Activated naive CD8-positive, alpha-beta T cell treated with anti-CD3 and anti-CD28 coated beads, Interleukin-2, amount 10 ng/mL, durations not matched to agents 7 days and 5 days (primary cell): ENCODE measurements at regions not wholly inside any gene's neighbourhood (a gene's known extent, or its start where the extent isn't known, plus 50 kb on each side); places are given as distances from the start of the nearest gene placed in this dataset.
"Not testable (repeated sequence)": the region's sequence is repeated elsewhere in the genome, so short reads cannot be mapped to it uniquely, and the experiment has no call there.

Experiments used
- ATAC-seq: fragments of 150-1000 bp; cut with Tn5 transposase; one replicate; pipeline ENCODE4 v1.10.0; 2021; ENCODE audit warnings: low read depth, moderate library complexity
- POLR2A ChIA-PET: fragments of 350-600 bp; sonication (Branson Sonifier 250); formaldehyde crosslinking; loops from one replicate; lab custom pipeline; 2021; ENCODE audit warnings: antibody characterized with exemption; lab: Charles Lee
- DNase-seq: peaks from one replicate; pipeline ENCODE4 v3.0.0; 2021
- H3K27ac Mint-ChIP-seq: one replicate; pipeline ENCODE4 v1.8.0; 2022; ENCODE audit warnings: mild to moderate bottlenecking, mixed read lengths
- H3K27me3 Mint-ChIP-seq: one replicate; pipeline ENCODE4 v1.8.0; 2022; ENCODE audit warnings: mild to moderate bottlenecking, moderate library complexity, mixed read lengths
- H3K36me3 Mint-ChIP-seq: one replicate; pipeline ENCODE4 v1.8.0; 2021; ENCODE audit warnings: mild to moderate bottlenecking, mixed read lengths
- H3K4me1 Mint-ChIP-seq: one replicate; pipeline ENCODE4 v1.8.0; 2021; ENCODE audit warnings: mixed read lengths
- H3K4me3 Mint-ChIP-seq: one replicate; pipeline ENCODE4 v1.8.0; 2022; ENCODE audit warnings: mild to moderate bottlenecking, moderate library complexity, mixed read lengths
- H3K9me3 Mint-ChIP-seq: one replicate; pipeline ENCODE4 v1.8.0; 2021; ENCODE audit warnings: mixed read lengths

DNA sequence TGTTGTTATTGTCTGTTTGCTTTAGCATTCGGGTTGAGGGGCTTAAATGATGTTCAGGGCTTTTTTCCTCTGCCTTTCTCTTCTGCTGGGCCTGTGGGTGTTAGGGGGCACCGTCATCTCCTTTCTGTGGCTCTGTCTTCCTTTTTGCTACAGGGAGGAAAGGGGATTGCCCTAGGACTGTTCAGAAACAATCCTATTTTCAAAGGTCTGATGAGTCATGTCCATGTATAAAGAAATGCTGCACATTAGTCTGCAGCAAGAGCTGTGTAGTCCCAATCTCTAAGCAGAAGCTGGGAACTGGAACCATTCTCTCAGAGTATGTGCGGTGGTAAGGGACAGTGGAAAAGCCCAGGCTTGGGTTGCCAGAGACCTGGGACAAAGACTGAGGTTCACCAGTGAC is 462.3 kb downstream of the OMA1 start:
- no peak for ATAC-seq
- H3K4me3 Mint-ChIP-seq, result no peak overlapping the region
- no peak overlapping the region for H3K27ac Mint-ChIP-seq
- DNase-seq, result no peak
- H3K36me3 Mint-ChIP-seq, result no peaks in the 10 kb centered on the region
- H3K27me3 Mint-ChIP-seq, result peaks cover 3% of the 10 kb centered on the region
- H3K4me1 Mint-ChIP-seq, result no peaks in the 10 kb centered on the region
- POLR2A ChIA-PET, result no interaction called here
- no peaks in the 10 kb centered on the region for H3K9me3 Mint-ChIP-seq

DNA sequence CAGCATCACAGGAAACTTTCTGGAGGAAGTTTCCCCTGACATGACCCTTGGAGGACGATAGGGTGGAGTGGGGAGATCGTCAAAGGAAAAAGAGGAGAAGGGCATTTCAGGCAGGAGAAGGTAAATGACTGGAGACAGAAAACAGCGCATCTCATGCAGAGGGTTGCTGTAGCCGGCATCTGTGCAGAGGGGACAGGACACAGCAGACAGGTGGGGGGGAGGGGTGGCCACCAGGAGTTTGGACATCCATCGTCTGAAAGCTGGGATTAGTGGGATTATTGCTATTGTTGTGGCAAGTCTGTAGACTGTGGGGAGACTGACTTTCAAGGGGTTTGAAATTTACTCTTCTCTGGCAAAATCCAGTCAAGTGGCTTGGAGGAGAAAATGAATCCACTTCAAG is 463.9 kb downstream of the OMA1 start:
- DNase-seq, result no peak
- POLR2A ChIA-PET, result no interaction called here
- peaks cover 1% of the 10 kb centered on the region for H3K9me3 Mint-ChIP-seq
- H3K27ac Mint-ChIP-seq, result no peak overlapping the region
- H3K4me3 Mint-ChIP-seq, result no peak overlapping the region
- H3K27me3 Mint-ChIP-seq, result peaks cover 3% of the 10 kb centered on the region
- H3K36me3 Mint-ChIP-seq, result no peaks in the 10 kb centered on the region
- no peaks in the 10 kb centered on the region for H3K4me1 Mint-ChIP-seq
- no peak for ATAC-seq

DNA sequence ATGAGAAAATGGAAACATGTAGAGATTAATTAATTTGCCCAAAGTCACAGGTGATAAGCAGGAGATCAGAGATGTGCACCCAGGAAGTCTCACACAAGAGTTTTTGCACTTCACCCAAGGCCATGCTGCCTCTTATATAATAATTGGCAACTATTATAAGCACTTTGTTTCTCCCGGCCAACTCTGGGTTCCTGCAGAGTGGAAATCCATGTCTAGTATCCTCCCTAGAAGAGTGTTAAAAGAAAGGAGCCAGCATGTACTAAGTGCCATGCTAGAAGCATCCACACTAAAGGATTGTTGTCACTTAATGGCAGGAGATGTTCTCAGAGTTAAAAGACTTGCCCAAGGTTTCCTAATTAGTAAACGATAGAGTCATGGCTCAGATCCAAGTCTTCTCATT is 470.3 kb downstream of the OMA1 start:
- no peak for DNase-seq
- no peak for ATAC-seq
- peaks cover 1% of the 10 kb centered on the region for H3K9me3 Mint-ChIP-seq
- no peak overlapping the region for H3K27ac Mint-ChIP-seq
- H3K27me3 Mint-ChIP-seq, result no peaks in the 10 kb centered on the region
- H3K4me3 Mint-ChIP-seq, result no peak overlapping the region
- no peaks in the 10 kb centered on the region for H3K4me1 Mint-ChIP-seq
- POLR2A ChIA-PET, result no interaction called here
- H3K36me3 Mint-ChIP-seq, result no peaks in the 10 kb centered on the region

DNA sequence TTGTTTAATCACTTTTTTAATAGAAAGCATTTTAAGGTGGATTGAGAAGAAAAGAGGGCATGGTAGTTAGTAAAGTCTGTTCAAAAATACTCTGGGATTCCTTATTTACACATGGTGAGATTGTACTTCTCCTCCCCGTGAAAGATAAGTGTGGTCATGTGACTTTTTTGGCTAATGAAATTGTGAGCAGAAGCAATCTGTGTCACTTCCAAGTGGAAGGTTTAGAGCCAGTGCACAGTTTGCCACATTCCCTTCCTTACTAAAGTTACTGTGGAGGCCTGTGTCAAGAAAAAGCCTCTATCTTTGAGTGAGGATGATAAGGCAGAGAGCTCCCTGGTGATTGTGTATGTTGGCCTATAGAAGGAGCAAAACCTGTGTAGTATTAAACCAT is 471.3 kb downstream of the OMA1 start:
- Mint-ChIP-seq H3K27ac (no peak overlapping the region), H3K4me3 (no peak overlapping the region), H3K4me1 (no peaks in the 10 kb centered on the region), H3K27me3 (no peaks in the 10 kb centered on the region), H3K9me3 (peaks cover 1% of the 10 kb centered on the region), H3K36me3 (no peaks in the 10 kb centered on the region)
- POLR2A ChIA-PET, result no interaction called here
- no peak for DNase-seq
- ATAC-seq, result no peak

DNA sequence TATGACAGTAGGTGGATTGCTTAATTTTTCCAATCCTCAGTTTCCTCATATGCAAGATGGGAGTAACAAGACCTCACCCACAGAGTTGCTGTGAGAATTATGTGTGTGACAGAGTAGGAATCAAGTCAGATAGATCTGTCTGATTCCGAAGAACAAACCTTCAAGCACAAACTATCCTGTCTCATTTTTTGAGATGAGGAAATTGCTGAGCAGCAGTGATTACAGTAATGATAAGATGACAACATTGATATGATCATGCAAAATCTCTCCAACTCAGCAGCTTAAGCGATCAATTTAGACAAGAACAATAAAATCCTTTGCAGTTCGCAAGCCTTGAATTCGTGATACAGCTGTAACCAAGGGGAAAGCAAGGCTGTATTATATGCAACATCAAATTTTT is 474.1 kb downstream of the OMA1 start:
- no peaks in the 10 kb centered on the region for H3K27me3 Mint-ChIP-seq
- no peak for ATAC-seq

DNA sequence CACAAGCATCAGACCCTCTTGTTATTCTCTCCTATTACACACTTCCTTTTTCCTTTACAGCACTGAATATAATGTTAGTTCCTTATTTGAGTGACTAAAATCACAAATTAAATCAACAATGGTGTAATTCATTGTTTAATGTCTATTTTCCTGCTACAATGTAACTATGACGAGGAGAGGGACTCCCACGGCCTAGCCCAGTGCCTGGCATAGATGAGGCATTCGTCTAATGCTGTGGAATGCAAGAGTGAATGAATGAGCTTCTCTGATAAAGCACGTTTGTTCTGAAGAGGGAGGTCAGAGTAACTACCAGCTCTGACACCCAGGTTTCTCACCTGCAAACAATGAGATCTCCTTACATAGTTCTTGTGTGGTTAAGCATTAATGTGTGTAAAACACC is 479.4 kb downstream of the OMA1 start:
- H3K9me3 Mint-ChIP-seq, result no peaks in the 10 kb centered on the region
- DNase-seq (no peak), ATAC-seq (no peak)
- no peak overlapping the region for H3K4me3 Mint-ChIP-seq
- POLR2A ChIA-PET, result no interaction called here
- no peak overlapping the region for H3K27ac Mint-ChIP-seq
- no peaks in the 10 kb centered on the region for H3K27me3 Mint-ChIP-seq
- H3K4me1 Mint-ChIP-seq, result no peaks in the 10 kb centered on the region
- no peaks in the 10 kb centered on the region for H3K36me3 Mint-ChIP-seq

More for the DNA sequence above, 474.1 kb downstream of the OMA1 start:
- no peak for DNase-seq
- no peaks in the 10 kb centered on the region for H3K36me3 Mint-ChIP-seq
- H3K9me3 Mint-ChIP-seq, result no peaks in the 10 kb centered on the region
- POLR2A ChIA-PET, result no interaction called here
- no peaks in the 10 kb centered on the region for H3K4me1 Mint-ChIP-seq
- no peak overlapping the region for H3K4me3 Mint-ChIP-seq
- H3K27ac Mint-ChIP-seq, result no peak overlapping the region

DNA sequence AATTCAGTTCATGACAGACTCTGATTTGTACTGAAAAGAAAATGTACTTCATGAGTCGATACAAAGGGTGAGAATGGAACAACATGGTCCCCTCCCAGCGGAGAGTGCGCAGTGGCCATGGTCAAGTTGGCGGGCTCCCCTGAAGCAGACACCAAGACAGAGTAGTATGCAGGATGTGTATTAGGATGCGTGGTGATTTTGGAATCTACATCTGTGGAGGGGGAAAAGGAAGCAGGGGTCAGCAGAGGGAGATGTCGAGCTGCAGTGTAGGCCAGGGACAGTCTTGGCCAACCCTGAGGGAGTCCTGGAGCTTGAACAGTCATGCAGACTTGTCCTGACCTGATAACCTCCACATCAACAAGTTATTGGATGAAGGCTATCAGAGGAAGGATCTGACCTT is 481.0 kb downstream of the OMA1 start:
- POLR2A ChIA-PET, result no interaction called here
- Mint-ChIP-seq H3K4me3 (no peak overlapping the region), H3K36me3 (no peaks in the 10 kb centered on the region), H3K27ac (no peak overlapping the region), H3K27me3 (no peaks in the 10 kb centered on the region), H3K4me1 (no peaks in the 10 kb centered on the region), H3K9me3 (no peaks in the 10 kb centered on the region)
- DNase-seq, result no peak
- no peak for ATAC-seq

DNA sequence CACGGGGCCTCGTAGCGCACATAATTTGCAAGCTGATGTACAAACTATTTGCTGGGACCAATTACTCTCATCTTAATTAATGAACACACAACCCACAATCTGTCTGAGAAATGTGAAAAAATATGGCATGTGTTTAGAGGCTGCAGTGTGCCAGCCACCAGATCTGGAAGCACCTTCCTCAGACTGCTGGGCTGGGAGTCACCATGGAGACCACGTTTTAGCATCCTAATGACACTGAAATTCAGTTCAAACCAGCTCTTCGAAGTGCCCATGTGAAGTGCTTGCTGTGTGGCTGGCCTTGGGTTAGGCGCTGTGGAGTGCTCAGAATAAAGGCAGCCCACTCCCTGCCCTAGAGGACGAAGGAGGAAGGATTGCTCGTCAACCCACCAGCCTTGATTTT is 482.4 kb downstream of the OMA1 start:
- POLR2A ChIA-PET, result no interaction called here
- Mint-ChIP-seq H3K27ac (no peak overlapping the region), H3K9me3 (no peaks in the 10 kb centered on the region), H3K36me3 (no peaks in the 10 kb centered on the region), H3K4me1 (no peaks in the 10 kb centered on the region), H3K4me3 (no peak overlapping the region), H3K27me3 (no peaks in the 10 kb centered on the region)
- ATAC-seq (no peak), DNase-seq (no peak)

DNA sequence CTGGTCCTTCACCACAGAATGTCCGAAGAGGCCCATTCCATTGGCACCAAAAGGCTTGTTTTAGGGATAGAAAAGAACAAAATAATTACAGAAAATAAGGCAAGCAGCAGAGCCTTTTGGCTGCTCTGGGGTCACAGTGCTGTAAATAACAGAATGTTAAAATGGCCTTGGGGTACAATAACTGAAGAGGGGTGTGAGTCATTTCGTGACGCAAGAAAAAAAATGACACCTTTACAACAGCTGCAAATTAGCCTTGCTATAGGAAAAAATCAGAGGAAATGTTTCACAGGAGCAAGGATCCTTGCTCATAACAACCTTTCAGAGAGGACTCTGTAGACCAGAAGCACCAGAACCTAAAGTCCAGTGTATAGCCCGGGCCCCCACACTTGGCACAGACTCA is 483.4 kb downstream of the OMA1 start:
- ATAC-seq (no peak), DNase-seq (no peak)
- Mint-ChIP-seq H3K4me3 (no peak overlapping the region), H3K4me1 (no peaks in the 10 kb centered on the region), H3K27ac (no peak overlapping the region), H3K27me3 (no peaks in the 10 kb centered on the region), H3K9me3 (no peaks in the 10 kb centered on the region), H3K36me3 (no peaks in the 10 kb centered on the region)
- POLR2A ChIA-PET, result no interaction called here

DNA sequence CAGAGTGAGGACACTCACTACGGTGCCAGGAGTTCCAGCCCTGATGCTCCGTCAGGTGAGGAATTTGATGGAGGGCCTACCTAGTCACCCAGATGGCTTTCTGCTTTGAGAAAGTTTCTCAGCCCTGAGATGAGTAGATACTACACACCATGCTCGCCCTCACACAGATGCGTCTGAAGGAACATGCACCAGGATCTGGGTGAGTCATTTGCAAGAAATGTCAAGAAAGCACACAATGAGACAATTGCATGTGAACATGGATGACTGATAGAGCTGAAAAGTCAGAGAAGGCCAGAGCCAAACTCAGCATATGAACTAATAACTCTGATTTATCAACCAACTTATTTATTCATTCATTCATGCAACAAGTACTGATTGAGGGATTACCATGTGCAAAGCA is 483.9 kb downstream of the OMA1 start:
- POLR2A ChIA-PET, result no interaction called here
- no peak overlapping the region for H3K4me3 Mint-ChIP-seq
- no peaks in the 10 kb centered on the region for H3K36me3 Mint-ChIP-seq
- ATAC-seq (no peak), DNase-seq (no peak)
- no peak overlapping the region for H3K27ac Mint-ChIP-seq
- H3K9me3 Mint-ChIP-seq, result no peaks in the 10 kb centered on the region
- no peaks in the 10 kb centered on the region for H3K4me1 Mint-ChIP-seq
- H3K27me3 Mint-ChIP-seq, result no peaks in the 10 kb centered on the region

DNA sequence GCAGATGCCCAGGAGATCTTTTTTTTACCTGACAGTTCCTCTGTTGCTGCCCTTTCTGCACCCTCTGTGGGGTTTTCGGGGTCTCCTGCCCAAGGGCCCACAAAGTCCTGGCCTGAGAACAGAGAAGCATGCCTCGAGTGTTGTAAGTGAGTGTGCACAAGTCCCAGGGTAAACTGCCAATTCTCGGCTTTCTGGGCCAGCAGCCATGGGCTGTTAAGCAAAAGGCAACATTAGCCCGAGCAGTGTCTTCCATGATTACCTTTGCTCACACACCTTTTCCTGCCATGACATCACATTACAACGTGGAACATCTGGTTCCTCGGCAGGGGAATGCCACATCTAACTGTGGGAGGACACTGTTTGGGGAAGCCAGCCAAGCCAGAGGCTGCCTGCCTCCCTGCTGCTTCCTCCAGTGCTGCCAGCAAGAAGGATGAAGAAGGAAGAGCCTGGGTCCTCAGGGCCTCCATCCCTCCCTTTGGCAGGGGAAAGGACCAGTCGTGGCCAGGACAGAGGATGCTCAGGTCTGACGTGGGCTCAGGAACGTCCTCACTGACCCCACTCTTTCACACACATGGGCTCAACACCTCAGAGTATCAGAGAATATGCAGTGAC is 485.9 kb downstream of the OMA1 start:
- DNase-seq, result no peak
- Mint-ChIP-seq H3K9me3 (no peaks in the 10 kb centered on the region), H3K27ac (no peak overlapping the region), H3K36me3 (no peaks in the 10 kb centered on the region), H3K27me3 (no peaks in the 10 kb centered on the region), H3K4me3 (no peak overlapping the region), H3K4me1 (no peaks in the 10 kb centered on the region)
- ATAC-seq, result no peak
- POLR2A ChIA-PET, result no interaction called here

DNA sequence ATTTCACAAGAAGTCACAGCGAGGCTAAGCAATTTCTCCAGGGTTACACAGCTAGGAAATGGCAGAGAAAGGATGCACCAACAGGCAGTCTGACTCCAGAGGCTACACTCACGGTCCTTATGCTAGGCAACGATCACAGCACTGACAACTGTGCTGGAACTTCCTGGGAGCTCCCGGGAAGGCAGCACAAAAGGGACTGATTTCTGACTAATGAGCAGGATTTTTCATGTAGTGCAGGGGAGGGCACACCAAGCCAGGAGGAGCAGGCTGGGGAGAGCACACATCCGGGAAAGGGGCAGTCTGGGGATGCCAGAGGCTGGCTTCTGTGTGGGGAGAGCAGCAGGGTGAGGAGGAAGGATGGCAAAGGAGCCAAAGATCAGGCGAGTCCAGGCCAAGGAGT is 486.7 kb downstream of the OMA1 start:
- Mint-ChIP-seq H3K36me3 (no peaks in the 10 kb centered on the region), H3K27ac (no peak overlapping the region), H3K27me3 (no peaks in the 10 kb centered on the region), H3K9me3 (no peaks in the 10 kb centered on the region), H3K4me3 (no peak overlapping the region), H3K4me1 (no peaks in the 10 kb centered on the region)
- DNase-seq, result no peak
- POLR2A ChIA-PET, result no interaction called here
- no peak for ATAC-seq

DNA sequence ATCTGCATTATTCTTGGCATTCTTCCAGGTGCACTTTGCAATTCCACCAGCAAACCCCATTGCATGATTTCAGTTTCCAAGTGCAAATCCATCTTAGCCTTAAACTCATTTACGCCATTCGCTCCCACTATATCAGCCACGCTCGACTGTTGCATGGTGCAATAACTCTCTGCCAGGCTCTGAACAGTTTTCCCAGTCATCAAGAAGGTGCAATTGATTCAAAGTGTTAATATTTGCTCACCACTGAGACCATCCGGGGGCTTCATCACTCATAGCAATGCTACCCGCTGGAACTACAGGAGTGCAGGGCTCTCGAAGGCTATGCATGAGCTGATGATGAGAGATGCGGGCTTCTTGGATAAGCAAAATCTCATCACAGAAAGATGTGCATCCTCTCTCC is 488.2 kb downstream of the OMA1 start:
- POLR2A ChIA-PET, result no interaction called here
- no peak for ATAC-seq
- Mint-ChIP-seq H3K27me3 (no peaks in the 10 kb centered on the region), H3K9me3 (no peaks in the 10 kb centered on the region), H3K4me1 (no peaks in the 10 kb centered on the region), H3K4me3 (no peak overlapping the region), H3K36me3 (no peaks in the 10 kb centered on the region), H3K27ac (no peak overlapping the region)
- DNase-seq, result no peak

DNA sequence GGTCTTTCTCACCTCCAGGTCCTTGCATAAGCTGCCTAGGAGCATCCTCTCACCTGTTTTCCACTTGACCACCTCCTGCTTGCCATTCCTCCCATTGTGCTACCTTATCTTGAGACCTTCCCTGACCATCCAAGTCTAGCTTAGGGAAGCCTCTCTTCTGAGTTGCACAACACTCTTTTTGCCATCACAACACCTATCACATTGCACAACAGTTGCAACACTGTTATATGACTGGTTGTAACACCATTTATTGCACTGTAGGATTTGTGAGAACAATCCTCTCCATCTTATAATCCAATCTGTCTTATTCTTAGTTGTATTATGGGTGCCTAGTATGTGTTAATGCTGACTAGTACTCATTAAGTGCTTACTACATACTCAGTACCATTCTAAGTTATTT is 488.7 kb downstream of the OMA1 start:
- DNase-seq (no peak), ATAC-seq (no peak)
- H3K9me3 Mint-ChIP-seq, result no peaks in the 10 kb centered on the region
- no peaks in the 10 kb centered on the region for H3K27me3 Mint-ChIP-seq
- H3K27ac Mint-ChIP-seq, result no peak overlapping the region
- POLR2A ChIA-PET, result no interaction called here
- H3K4me3 Mint-ChIP-seq, result no peak overlapping the region
- H3K36me3 Mint-ChIP-seq, result no peaks in the 10 kb centered on the region
- no peaks in the 10 kb centered on the region for H3K4me1 Mint-ChIP-seq

DNA sequence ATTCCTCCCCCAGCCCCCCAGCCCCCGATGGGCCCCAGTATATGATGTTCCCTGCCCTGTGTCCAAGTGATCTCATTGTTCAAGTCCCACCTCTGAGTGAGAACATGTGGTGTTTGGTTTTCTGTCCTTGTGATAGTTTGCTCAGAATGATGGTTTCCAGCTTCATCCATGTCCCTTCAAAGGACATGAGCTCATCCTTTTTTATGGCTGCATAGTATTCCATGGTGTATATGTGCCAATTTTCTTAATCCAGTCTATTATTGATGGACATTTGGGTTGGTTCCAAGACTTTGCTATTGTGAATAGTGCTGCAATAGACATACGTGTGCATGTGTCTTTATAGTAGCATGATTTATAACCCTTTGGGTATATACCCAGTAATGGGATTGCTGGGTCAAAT is 495.3 kb downstream of the OMA1 start:
- H3K36me3 Mint-ChIP-seq, DNase-seq, POLR2A ChIA-PET, H3K4me3 Mint-ChIP-seq, ATAC-seq, H3K4me1 Mint-ChIP-seq, H3K27ac Mint-ChIP-seq, H3K9me3 Mint-ChIP-seq, H3K27me3 Mint-ChIP-seq: not testable (repeated sequence)
